GM21737 (cell line): ENCODE measurements at regions not wholly inside any gene's neighbourhood (a gene's known extent, or its start where the extent isn't known, plus 50 kb on each side); places are given as distances from the start of the nearest gene placed in this dataset.
"Not testable (repeated sequence)": the region's sequence is repeated elsewhere in the genome, so short reads cannot be mapped to it uniquely, and the experiment has no call there.

Experiments
- ATAC-seq: cut with Tn5 transposase; IDR thresholded peaks from one replicate; pipeline ENCODE4 v1.9.1; 2021; ENCODE audit warnings: mild to moderate bottlenecking, moderate library complexity; ENCODE audit not compliant: unreplicated experiment

DNA sequence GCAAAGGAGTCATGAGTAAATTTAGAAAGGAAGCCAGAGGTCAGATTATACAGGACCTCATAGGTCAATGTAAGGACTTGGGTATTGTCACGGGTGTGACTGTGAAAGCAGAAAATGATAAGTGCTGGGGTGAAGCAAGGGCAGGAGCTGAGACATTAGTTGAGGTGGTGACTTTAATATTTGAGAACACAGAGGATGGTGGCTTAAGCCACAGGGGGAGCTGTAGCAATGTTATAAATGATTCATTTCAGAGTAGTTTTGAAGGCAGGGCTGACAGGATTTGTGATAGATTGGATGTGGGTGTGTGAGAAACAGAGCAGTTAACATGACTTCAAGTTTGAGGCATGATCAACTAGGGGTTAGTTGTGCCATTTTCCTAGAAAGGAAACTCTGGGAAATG is 659.9 kb downstream of the EPM2A start:
- no peak for ATAC-seq

DNA sequence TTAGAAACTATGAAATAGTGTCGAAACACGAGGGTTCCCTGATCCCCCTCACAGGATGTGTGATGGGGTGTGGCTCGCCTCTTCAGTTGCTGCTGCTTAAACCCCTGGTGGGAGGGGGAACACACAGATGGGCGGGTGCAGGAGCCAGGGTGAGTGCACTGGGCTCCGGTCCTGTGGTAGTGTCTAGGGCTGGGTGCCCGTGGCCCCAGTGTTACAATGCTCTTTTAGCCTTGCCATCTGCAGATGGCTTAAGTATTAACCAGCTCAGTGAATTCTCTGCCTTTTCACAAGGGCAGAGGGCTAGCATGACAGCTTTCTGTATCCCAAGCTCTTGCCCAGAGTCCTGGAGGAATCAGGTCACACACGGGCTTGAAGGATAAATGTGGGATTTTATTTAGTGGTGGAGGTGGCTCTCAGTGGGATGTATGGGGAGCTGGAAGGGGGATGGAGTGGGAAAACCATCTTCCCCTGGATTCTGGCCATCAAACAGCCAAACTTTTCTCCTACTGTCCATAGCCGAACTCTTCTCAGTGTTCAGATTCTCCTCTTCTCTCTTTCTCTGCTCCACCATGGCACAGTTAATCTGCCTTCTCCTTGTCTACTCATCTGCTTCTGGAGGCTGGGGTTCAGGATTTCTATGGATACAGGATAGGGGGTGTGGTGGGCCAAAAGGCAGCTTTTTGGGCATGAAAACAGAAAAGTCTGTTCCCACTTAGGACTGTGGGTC is 659.0 kb downstream of the EPM2A start:
- ATAC-seq: no peak

DNA sequence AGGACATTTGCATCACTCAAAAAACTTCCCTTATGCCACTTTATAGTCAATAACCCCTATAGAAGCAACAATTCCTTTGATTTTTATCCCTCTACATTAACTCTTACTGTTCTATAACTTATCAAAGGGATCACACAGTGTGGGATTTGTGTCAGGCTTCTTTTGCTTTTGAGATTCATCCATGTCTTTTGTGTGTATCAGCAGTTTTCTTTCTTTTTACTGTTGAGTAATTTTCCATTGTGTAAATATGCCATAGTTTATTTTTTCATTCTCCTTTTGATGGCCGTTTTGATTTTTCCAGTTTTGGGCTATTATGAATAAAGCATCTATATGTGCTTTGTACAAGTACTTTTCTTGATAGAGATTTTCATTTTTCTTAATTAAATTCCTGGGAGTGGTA is 657.9 kb downstream of the EPM2A start:
- no peak for ATAC-seq

DNA sequence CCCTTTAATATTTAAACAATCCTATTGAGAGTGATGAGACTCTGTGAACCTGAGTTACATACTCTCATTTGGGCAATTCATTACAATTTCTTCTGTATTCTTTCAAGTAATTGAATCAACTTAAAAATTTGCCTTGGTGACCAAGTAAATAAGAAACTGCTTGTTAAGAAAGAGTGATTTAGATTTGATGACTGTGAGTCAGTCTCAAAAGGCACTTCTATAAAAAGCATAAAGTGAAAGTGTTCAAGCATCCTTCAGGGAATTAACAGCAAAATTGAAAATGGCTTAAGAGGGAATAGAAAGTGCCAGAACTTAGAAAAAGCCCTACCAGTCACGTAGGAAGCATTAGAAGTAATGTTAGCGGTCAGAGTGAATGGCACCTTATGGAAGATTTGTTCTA is 654.7 kb downstream of the EPM2A start:
- ATAC-seq: no peak

DNA sequence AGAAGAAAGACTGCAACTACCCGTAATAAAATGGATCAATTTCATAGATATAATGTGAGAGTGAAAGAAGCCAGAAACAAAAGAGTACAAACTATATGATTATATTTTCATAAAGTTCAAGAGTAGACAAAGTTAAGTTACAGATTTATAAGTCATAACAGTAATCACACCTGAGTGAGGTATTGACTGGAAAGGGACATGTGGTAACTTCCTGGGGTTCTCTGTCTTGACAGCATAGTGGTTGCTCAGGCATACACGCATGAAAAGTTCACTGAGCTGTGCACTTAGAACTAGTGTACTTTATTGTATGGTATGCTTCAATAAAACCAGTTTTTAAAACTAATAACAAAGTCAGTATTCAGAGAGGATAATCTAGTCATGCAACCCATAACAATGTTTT is 653.6 kb downstream of the EPM2A start:
- ATAC-seq: no peak

DNA sequence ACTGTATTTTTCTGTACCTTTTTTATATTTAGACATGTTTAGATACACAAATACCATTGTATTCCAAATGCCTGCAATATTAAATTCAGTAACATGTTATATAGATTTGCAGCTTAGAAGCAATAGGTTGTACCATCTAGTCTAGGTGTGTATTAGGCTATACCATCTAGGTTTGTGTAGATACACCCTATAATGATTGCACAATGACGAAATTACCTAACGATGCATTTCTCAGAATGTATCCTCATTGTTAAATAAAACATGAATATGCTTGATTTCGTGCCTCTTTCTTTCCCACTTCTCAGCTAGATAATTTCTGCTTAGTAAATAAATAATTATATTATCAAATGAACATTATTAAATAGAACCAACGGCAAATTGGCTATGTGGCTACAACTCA is 653.0 kb downstream of the EPM2A start:
- no peak for ATAC-seq

DNA sequence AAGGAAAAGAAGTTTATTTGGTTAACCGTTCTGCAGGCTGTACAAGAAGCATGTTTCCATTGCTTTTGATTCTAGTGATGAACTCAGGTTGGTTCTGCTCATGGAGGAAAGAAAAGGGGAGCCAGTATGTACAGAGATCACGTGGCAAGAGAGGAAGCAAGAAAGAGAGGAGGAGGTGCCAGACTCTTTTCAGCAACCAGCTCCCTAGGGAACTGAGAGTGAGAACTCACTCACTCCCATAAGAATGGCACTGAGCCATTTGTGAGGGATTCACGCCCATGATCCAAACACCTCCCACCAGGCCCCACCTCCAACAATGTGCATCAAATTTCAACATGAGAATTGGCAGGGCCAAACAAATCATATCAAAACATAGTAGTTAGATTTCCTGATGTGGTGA is 649.1 kb downstream of the EPM2A start:
- ATAC-seq: no peak

DNA sequence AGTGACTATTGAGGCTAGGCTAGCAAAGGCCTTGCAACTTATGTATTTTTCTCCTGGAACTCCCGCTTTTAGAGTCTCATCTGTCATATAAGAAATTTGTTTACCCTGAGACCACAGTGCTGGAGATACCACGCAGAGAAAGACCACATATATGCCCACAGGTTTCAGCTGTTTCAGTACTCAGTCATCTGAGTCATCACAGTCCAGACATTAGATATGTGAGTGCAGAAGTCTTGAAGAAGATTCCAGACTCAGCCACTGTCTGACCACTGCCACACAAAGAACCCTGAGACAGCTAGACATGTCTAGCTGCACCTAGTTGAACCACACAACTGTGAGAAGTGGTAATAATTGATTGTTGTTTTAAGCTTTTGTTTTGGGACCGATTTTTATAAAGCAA is 648.3 kb downstream of the EPM2A start:
- ATAC-seq: no peak

DNA sequence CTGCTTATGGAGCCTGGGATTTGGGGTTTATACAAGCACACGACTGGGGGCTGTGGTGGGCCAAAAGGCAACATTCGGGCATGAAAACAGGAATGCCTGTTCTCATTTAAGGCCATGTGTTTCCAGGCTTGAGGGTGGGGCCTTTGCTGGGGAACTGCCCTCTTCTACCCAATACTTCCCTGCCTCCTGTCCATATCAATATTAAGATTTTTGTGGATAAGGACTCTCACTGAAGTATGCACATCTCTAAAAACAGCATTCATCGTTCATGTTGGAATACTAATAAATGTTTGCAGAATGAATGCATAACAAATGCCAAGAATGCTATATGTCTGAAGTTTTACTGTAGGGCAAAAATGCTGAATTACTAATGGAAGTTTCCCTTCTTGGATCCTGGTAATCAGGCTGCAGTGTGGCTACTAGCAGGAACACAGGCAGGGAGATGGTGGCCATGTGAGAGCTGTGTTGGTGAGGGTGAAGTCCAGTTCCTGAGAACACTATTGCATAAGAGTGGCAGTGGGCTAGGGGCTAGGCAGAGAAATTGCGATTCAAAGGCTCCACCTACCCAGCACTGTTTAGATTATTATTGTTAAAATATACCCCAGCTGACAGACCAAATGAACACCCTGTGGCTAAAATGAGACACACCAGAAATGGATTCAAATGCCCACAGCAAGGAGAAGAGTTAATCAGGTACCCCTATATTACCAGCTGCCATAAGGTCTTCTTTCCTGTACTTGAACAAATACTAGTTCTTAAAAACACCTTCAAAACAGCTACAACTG is 644.3 kb downstream of the EPM2A start:
- ATAC-seq: no peak

DNA sequence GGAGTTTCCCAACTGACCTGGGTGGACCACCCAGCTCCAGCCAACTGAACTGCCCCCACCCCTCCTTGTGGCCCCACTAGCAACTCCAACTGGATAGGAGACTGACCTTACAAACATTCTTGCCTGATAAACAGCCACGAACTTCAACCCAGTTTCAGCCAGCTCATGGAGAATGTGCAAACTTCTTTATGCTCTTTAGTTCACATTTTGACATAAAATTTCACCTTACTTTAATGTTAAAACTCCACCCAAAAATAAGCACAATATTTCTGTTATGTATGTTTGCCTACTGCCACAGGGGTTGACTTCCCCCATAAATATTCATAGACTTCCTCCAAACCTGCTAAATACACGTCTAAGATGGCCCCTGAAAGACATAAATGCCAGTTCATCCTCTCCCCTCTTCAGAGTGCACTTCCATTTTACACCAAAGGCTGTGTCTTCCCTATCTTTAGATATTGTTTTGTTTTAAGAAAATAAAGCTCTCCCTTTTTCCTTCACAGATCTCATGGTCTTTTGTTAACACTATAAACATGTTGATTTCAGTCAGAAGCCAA is 643.7 kb downstream of the EPM2A start:
- ATAC-seq: no peak

DNA sequence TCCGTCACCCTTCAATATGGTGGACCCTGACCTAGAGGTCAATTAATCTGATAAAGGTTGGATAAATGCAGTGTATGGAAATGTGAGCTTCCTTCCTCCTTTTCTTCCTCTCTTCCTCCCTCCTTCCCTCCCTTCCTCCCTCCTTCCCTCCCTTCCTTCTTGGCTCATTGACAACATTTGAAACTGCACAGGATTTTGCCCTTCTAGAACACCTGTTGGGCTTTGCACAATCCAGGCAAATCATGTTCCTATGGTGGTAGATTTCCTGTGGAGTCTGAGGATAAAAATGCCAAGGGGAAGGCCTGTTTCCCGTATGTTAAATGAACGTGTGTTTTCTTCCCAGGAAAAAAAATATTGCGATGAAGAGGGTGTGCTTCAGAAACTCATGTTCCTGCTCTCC is 642.8 kb downstream of the EPM2A start:
- ATAC-seq: no peak

DNA sequence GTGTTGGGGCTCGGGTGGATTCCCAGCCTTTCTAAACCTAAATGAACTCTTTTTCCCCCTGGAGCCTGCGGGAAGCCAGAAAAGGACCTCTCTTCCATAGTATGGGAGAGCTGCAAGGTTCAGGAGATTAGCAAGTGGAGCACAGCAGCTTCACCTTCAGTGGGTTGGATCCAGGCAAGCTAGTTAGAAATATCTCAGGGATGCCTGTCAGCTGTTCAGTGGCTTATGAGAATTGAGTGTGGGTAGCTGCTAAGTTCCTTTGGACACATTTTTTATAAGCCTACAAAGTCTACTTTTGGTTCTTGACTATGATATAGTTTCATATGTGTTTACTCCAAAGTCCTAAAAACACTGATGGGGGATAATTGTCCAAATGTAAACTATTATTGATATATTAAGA is 642.1 kb downstream of the EPM2A start:
- no peak for ATAC-seq

DNA sequence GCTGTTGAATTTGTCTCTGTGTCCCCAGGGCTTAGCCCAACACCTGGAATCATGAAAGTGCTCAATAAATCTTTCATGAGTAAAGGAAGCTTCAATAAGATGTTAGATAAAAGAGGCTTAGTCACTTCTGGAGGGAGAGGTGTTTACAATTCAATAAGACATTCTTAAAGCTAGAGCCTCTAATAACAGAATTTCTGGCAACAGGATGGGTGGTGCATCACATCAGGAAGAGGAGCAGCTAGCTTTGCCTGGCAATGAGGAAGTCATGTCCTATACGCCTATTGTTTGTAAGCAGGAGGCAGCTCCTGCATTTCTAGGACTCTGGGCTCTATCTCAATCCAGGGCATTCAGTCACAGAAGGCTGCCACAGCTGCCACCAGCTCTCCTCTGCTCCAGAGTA is 638.5 kb downstream of the EPM2A start:
- no peak for ATAC-seq

DNA sequence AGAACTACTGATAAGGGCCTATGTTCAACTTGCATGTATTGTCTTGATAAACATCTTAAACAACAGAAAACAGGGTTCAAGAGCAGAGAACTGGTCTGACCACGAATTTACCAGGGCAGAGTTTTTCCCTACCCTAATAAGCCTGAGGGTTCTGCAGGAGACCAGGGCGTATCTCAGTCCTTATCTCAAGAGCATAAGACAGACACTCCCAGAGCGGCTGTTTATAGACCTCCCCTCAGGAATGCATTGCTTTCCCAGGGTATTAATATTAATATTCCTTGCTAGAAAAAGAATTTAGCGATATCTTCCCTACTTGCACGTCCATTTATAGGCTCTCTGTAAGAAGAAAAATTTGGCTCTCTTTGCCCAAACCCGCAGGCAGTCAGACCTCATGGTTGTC is 637.2 kb downstream of the EPM2A start:
- not testable (repeated sequence) for ATAC-seq

DNA sequence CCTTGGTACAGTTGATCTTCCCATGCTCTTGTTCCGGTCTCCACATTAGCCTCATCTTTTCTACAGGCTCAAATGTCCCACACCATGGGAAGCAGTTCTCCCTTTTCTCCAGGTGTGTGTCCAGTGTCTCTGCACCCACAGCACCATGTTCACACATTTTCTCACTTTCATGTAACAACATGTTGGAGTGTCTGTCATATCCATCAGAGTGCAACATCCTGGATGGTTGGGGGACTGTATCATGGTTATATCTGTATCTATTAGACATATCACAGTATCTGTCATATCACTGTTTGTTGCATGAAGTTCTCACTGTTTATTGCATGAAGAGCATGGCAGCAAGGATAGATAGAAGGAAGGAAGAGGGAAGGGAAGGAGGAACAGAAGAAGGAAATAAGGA is 635.6 kb downstream of the EPM2A start:
- no peak for ATAC-seq

DNA sequence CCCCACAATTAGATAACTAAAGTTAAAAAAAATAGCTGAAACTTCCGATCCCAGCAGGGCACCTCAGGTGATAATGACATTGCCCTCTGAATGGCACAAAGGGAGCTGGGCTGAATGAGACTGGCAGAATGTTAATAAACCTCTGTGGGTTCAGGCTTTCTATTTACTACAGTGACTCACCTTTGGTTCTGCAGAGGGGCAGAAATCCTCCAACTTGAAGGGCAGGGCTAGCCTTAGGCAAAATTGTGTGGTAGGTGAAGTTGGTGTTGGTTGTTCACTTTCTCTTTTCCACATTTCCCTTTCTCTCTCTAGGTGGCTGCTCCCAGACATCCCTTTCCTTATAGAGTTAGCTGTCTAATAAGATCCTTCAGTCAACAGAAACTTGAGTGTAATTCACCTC is 625.2 kb downstream of the EPM2A start:
- no peak for ATAC-seq

DNA sequence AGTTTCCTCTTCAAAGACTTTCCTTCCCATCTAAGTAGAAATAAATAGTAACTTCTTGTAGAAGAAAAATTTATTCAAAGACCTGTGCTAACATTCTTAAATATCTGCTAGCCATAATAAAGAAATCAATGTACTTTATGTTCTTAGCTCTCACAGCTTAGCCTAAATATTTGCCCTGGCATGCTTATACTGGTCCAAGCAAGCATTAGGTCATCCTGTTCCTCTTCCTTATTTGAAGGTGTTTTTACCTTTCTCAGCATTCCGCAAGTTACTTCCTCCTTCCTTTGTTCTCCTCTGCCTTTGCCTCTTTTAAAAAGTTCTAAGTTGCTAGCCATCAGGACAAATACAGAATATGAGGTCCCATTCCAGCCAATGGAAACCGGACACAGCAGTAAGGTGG is 623.9 kb downstream of the EPM2A start:
- not testable (repeated sequence) for ATAC-seq

DNA sequence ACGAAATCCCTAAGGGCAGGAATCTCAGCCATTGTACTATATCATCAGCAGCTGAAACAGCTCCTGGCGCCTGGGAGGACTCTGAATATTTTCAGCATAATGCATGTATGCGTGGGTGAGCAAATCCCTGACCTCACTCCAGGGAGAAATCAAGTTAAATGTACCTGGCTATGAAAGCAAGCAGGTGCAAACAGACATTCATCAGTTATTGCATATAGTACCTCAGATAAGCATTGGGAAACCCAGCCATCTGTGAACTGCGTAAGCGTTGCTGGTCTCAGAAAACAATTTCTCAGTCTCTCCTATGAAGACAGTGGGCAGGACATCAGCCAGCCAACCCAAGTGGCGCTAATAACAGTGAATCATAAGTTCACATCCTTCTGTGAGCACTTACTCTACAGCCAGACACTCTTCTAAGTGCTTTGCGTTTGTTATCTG is 622.6 kb downstream of the EPM2A start:
- ATAC-seq: no peak

DNA sequence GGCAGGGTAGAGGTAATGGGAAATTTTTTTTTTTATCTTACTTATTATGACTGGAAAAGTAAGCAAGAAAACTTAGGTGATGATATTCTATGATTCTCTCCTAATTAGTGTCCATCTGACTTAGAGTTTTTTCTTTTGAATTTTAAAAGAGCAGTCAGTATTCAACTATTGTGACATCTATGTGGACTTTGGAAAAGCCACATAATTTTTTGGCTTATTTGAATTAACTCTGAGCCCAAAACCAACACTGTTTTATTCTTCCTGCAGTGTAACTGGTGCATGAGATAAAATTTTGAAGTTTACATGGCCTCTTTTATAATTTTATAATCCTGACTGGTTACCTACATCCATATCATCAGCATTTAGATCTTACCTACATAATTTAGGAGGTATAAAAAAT is 619.7 kb downstream of the EPM2A start:
- no peak for ATAC-seq

DNA sequence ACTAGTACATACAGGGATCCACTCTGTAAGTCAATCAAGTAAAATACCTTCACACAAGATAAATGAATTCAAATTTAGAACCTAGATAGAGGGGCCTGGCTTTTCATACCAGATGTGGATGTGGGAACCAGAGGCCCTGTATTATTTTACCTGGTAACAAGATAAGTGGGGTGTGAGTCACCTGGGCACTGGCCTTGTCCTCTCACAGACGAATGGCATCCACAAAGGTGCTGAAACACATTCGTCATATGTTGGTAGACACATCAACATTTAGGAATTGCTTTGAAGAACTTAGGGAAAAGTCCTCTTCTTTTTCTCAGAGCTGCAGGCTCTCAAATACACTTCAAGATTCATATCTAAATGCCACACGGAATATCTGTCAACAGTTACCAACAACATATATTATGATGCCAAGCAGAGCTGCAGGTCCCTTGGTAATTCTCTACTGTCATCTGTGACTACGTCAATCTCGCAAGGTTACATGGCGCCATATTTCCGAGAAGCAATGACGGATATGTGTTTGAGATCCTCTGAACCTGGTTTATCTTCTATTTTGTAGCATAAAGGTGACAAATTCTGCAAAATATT is 618.6 kb downstream of the EPM2A start:
- no peak for ATAC-seq

DNA sequence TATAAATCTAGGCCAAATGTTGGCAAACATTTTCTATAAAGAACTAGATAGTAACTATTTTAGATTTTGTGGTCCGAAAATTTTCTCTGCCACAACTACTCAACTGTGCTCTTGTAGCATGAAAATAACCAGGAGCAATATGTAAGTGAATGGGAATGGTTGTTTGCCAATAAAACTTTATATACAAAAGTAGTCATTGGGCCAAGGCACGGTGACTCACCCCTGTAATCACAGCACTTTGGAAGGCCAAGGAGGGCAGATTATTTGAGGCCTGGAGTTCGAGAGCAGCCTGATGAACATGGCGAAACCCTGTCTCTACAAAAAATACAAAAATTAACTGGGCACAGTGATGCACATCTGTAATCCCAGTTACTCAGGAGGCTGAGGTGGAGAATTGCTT is 617.1 kb downstream of the EPM2A start:
- ATAC-seq: no peak

DNA sequence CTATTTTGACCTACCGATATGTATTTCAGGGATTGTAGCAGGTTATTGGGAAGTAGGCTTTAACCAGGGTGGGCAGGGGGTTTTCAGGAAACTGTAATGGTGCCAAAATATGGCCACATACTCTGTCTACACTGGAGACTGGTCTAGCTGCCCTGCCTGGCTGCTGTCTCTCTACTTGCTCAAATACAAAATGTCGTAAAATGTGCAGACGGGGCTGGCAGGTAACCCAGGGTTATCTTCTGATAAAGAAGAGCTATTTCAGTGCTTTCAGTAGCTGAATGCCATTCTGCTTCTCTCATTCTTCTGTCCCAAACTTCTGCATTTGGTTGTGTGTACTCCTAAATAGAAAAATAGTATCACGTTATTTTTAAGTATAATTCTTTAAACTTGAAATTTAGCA is 616.2 kb downstream of the EPM2A start:
- ATAC-seq: no peak
